Mammary epithelial cell (primary cell): ENCODE measurements at regions not wholly inside any gene's neighbourhood (a gene's known extent, or its start where the extent isn't known, plus 50 kb on each side); places are given as distances from the start of the nearest gene placed in this dataset.

Source experiments
- CTCF ChIP-seq, 2 donors: IDR thresholded peaks in 1 of 2; conservative IDR thresholded peaks in 1 of 2; 2 replicates each; pipeline ENCODE4 v1.5.1; 2011 to 2012; ENCODE audit warnings: inconsistent platforms in 2 of 2, low read length in 2 of 2, mild to moderate bottlenecking in 2 of 2, control low read depth in 1 of 2, low read depth in 1 of 2; ENCODE audit not compliant: insufficient read depth in 1 of 2; ENCODE audit errors: extremely low read depth in 1 of 2
- EZH2 ChIP-seq: IDR thresholded peaks from 2 replicates; pipeline ENCODE4 v1.6.1; 2012; ENCODE audit warnings: low read length, inconsistent platforms, borderline replicate concordance

- TF ChIP-seq CTCF (conservative IDR thresholded peaks at IDR 0.05 in 1 of 2, IDR thresholded peaks at IDR 0.05 in 1 of 2; ENCODE audit: extremely low read depth in 1 of 2, insufficient read depth in 1 of 2, low read depth in 1 of 2, low read length in 2 of 2) (no peak), EZH2 (no peak)
These were observed 1478.1 kb downstream of the FSTL5 start for GRCh38 chr4:160685729-160686128.
